IPS DF 4.7 (cell line): ENCODE measurements at regions not wholly inside any gene's neighbourhood (a gene's known extent, or its start where the extent isn't known, plus 50 kb on each side); places are given as distances from the start of the nearest gene placed in this dataset.
"Not testable (repeated sequence)": the region's sequence is repeated elsewhere in the genome, so short reads cannot be mapped to it uniquely, and the experiment has no call there.

Source experiments
- DNase-seq: peaks from one replicate; pipeline ENCODE4 v3.0.0-alpha.2; 2013; ENCODE audit warnings: low spot score; ENCODE audit errors: extremely low read depth

DNA sequence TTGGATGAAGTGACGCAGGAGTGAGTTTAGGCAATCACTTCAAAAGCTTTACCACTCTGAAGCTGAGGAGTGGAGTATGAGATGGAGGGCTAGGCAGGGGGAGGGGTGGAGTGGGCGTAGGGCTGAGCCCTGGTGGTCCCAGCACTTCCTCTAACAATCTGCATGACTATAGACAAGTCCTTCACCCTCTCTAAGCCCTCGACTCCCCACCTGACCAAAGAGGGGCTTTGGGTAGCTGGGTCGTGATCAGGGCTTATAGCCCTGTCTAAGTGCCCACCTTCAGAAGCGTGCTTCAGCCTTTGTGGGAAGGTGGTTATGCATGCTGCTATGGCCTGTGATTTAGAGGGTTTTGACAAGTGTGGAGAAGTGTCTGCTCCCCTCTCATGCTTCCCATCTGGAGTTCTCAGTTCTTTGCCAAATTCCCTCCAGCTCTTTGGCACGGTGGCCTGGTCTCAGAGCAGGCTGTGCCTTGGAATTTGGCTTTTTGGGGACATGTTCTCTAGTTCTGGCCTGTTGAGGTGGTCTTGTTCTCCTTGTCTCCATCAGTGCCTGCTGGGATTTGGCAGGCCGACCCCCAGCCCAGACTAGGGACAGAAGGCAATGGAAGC is 53.0 kb downstream of the ACTBL2 start:
- DNase-seq = no peak

DNA sequence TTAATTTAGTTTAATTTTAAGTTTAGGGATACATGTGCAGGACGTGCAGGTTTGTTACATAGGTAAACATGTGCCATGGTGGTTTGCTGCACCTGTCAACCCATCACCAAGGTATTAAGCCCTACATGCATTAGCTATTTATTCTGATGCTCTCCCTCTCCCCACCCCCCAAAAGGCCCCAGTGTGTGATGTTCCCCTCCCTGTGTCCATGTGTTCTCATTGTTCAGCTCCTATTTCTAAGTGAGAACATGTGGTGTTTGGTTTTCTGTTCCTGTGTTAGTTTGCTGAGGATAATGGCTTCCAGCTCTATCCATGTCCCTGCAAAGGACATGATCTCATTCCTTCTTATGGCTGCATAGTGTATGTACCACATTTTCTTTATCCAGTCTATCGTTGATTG is 53.6 kb downstream of the ACTBL2 start:
- not testable (repeated sequence) for DNase-seq

DNA sequence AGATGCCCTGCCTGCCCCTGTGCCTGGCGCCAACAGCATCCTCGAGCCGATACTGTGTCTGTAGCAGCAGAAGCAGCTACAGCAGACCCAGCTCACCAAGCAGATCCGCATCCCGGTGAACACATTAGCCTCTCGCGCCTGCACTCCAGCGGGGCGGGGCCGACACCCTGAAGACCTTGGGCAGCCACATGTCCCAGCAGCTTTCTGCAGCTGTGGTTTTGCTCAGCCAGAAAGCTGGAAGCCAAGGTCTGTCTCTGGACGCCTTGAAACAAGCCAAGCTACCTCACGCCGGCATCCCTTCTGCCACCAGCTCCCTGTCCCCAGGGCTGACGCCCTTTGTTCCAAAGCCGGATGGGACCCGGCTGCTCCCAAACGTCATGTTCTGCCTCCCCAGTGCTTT is 59.6 kb downstream of the ACTBL2 start:
- no peak for DNase-seq

DNA sequence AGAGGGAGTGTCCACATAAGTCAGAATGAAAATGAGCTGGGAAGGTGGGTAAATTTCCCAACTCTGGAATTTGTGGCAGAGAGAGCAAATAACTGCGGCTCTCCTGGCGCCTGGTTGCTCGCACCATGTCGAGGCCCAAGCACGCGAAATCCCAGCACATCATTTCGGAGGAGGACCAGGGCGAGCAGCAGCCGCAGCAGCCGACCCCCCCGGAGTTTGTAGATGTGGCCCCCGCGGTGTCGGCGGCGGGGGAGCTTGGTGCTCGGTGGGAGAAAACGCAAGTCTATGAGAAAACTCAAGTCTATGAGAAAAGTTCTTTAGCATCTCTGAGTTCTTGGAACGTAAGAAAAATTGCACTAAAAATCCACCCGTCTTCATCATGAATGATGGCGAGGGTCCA is 60.3 kb downstream of the ACTBL2 start:
- DNase-seq = no peak

DNA sequence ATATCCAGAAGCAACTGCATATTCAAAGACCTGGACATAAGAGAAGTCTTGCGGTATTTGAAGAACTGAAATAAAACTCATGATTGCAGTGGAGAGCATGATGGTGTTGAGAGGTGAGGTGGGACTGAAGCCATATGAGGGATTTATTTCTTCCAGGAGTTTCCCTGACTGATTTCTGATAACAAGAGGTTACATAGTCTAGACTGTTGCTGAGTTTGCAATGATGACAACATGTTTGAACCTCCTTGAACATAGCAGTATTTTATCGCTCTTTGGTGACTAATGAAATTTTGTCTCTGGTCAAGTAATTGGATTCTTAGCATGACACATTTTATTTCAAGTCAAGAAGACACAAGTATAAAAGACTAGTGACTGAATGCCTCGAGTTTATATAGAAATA is 61.8 kb downstream of the ACTBL2 start:
- no peak for DNase-seq

DNA sequence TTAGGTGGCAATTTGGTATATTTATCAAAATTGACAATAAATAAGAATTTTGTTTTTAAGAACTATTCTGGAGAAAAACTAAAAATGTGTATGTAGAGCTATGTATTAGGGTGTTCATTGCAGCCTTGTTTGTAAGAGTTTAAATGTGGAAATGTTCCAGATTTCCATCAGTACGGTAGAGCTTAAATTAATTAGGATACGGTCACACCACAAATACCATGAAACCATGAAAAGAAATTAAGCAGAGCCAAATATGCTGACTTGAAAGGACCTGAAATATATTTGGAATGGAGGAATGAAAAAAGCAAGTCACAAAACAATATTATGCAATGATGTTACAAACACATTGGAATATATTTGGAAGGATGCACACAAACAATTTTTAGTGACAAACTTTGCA is 64.6 kb downstream of the ACTBL2 start:
- no peak for DNase-seq

DNA sequence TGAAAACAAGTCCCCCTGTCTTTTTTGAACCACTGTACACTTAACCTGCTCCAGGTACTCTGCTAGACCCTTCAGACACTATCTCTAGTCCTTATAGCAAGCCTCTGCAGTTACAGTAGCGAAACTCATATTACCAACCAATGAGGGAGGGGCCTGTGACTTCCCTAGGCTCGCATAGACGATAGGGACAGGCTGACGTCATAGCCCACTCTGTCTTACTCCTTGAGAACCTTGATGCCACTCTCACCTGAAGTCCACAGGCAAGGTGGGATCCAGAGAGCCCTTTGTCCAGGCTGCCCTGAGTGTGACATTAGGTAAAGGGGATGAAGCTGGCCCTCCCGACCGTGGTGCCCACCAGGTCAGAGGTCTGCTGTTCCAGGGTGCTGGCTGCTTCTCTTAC is 65.3 kb downstream of the ACTBL2 start:
- no peak for DNase-seq

DNA sequence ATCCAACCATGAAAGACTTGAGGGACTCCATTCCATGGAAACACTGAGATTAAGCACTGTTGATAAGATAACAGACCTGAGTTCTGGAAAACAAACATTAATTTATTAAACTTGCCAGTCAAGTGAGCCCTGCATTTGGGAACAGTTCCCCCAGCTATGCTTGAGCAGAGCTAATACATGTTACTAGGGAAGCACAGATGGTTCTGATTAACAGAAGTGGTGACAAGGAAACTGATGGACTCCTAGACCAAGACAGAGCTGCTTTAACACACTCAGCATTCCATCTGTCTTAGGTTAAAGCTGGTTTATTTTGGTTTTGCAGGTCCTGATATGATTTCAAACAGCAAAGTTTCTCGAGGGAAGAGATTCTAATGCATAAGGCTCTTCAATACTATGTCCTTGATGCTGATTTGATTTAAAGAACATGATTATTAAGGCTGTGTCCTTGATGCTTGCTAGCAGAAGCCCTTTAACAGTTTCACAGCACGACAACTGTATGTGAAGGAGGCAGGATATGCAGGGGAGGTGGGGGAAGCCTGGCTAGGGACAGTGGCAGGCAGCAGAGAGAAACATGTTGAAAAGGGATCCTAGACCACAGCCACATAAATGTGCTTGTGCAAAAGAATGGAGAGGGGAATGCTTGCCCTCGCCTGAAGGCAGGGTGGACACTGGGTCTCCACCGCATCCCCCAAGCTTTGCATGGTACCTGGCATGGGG is 66.2 kb downstream of the ACTBL2 start:
- DNase-seq = no peak

DNA sequence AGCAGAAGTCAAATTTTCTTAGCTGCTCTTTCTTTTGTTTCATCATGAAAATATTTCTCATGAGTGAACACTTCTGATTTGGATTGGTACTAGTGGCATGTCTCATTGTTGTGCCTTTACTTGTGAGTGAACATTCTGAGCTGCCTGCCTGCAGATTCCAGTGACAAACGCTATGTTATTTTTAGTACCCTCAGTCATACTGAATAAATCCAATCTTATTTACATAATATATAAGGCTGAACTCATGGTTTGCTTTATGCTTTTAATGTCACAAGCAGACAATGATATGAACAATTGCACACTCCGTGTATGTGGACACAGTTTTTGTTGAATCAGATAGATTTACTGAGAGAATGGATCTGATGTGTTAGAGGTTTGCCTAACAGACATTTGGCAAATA is 67.8 kb downstream of the ACTBL2 start:
- no peak for DNase-seq

DNA sequence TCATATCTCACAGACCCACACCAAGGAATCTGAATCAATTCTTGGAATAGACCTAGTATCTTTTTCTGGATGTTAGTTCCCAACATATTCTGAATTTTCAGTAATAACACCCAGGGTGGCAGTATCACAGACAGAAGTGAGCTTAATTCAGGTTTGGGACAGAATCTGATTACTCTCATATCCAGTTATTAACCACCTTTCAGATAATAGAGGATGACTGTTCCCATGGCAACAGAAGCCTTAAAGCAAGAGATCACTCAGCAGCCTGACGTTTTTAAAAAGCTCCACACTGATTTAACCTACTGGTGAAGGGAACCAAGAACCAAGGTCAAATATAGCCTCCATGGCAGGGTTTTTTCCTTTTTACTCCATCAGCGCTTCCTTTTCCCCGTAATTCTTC is 68.4 kb downstream of the ACTBL2 start:
- no peak for DNase-seq

DNA sequence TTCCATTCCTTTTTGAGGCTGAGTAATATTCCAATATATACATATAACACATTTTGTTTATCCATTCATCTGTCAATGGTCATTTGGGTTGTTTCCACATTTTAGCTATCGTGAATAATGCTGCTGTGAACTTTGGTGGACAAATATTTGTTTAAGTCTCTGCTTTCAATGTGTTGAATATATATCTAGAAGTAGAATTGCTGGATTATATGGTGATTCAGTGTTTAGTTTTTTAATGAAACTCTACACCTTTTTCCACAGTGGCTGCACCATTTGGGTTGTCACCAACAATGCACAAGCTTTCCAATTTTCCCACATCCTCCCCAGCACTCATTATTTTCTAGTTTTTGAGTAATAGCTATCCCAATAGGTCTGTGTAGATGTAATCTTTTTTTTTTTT is 69.5 kb downstream of the ACTBL2 start:
- DNase-seq = no peak

DNA sequence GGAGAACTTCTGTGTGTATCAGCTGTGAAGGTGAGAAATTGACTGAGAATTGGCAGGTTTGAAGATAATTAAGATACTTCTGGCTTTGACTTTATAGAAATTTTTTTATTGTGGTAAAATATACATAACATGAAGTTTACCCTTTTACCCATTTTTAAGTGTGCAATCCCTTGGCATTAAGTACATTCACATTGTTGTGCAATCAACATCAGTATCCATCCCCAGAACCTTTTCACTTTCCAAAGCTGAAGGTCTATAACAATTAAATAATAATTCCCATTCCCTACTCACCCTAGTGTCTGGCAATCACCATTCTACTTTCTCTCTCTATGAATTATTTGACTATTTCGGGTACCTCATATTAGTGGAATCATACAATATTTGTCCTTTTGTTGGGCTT is 69.9 kb downstream of the ACTBL2 start:
- DNase-seq = no peak

DNA sequence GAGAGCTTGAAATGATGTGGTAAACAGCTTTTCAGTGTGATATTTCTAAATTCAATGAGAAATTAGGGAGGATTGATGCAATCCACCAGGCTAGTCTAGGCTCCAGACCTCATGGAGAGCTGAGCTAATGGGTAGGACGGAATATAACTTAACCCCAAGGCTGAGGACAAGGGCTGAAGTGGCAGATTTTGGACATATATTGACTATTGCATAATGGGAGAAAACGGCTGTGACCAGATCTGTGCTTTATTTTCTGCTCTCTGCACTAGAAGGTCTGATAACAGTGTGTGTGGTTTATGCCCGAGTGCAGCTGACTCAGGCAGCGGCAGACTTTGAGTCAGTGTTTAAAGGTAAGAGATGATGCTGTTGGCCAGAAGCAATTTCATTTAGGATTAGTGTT is 70.6 kb downstream of the ACTBL2 start:
- no peak for DNase-seq

DNA sequence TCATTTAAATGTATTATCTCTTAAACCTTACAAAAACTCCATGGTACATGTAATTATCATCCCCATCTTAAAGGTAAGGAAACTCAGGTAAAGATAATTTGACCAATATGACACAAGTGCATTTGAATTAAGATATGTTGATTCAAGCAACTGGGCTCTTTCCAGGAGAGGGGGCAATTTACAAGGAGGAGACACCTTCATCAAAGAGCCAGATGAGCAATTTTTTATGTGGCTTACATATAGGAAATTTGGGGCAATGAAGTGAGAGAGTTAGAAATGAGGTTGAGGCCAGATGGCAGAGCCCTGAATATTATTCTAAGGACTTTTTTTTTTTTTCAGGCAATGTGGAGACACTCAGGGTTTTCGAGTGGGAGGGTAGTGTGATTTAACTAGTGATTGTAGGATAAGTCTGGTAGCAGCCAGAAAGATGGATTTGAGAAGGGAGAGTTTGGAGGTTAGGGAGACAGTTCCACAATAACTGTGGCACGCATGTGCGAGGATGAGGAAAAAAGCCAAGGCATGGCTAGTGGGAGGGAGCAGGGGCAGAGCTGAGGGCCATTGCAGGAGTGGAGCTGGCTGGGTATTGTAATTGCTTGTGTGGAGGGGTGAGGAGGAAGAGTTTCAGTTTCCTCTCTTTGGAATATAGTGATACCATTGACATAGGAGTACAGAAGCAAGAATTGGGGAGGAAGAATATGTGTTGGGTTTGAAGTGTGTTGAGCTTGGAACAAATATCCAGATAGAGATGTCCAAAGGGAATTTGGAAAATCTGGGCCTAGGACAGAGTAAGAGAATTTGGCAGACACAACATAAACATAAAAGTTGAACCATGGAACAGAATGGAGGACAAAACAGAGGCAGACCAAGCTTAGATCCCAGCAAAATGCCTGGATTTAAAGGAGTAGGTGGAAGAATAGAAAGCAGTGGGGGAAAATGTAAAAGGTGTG is 72.0 kb downstream of the ACTBL2 start:
- DNase-seq = no peak

DNA sequence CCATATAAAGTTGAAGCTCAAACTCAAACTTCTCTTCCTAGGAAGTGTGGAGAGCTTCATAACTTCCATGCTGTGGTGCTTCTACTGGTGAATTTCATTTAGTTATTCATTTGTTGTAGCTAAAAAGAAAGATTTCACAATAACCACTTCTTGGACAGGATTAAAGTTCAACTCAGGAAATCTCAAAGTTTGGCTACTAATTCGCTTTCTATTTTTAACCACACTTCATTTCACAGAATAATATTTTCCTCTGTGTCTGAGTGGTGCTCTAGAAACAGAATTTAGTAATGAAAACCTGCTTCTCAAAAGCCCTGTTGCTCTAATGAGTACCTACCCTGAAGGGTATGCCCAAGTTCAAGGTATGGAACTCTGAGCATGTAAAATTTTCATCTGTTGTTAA is 73.9 kb downstream of the ACTBL2 start:
- DNase-seq = no peak

DNA sequence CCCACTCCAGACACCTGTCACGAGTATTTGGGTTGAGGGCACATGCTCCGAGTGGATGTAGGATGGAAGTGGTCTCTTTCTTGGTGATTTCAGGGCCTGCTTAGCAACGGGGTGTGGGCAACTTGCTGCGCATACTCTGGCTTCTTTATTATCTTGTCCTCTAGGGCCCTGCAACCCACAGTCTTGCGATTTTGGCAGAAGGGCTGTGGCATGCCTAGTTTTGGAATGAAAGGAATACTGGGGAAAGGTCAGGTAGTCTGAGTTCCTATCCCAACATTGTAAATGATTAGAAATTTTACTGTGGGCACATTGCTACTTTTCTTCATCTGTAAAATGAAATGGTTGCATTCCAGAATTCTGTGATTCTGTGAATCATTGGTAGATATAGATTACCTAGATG is 74.3 kb downstream of the ACTBL2 start:
- DNase-seq = no peak

DNA sequence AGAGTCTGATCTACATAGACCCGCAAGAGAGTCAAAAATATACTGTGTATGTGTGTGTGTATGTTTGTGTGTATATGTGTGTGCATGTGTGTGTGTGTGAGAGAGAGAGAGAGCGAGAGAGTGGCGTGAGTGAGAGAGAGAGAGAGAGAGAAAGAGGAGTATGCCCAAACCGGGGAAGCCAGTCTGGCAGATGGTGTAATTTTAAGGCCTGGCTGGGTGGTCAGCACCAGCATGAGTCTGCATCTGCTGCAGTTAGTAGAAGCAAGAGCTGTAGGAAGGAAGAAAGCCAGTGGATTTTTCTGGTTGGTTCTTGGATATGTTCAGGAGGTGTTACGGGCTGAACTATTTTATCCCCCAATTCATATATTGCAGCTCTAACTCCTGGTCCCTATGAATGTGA is 75.2 kb downstream of the ACTBL2 start:
- no peak for DNase-seq

DNA sequence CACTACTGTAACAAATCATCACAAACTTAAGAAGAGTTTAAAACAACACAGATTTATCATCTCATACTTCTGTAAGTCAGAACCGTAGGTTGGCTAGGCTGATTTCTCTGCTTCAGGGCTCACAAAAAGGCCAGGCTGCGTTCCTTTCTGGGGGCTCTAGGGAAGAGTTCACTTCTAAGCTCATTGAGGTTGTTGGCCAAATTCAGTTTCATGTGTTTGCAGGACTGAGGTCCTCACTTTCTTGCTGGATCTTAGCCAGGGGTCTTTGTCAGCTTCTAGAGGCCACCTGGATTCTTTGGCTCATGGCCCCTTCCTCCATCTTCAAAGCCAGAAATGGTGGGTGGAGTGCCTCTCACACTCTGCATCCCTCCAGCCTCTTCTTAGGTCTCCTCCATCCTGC is 76.0 kb downstream of the ACTBL2 start:
- DNase-seq = no peak

DNA sequence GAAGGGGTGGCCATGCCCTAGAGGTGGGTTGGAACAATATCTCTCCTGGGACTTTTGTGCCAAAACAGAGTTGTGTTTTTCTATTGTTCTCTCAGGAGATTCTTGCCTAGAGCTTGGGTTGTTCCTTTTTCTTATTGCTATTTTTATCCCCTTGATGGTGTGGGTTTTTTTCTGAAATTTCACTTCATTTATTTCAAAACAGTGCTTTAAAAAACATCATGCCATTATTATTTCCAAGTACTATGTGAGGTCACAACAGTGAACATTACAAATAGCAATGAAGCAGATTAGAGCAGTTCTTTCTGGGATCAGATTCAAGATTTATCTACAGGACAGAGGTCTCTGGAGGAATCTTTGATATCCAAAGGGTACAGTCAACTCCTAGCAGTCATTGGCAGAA is 76.6 kb downstream of the ACTBL2 start:
- no peak for DNase-seq

DNA sequence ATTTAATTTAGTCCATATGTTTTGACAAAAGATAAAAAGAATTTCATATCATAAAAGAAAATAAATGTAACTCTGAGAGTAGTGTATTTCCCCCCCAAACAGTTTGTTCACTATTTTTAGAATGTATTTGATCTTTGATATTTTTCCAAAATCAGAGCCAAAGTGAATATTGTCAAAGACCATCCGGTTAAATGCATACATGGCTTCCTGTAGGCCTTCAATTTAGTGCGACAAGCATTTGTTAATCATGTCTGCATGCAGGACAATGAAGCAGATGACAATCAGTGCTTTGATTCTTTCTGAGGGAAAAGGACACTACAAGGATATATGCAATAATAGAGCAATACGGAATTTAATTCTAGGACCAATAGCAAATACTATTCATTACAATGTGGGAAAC is 79.8 kb downstream of the ACTBL2 start:
- DNase-seq = no peak

DNA sequence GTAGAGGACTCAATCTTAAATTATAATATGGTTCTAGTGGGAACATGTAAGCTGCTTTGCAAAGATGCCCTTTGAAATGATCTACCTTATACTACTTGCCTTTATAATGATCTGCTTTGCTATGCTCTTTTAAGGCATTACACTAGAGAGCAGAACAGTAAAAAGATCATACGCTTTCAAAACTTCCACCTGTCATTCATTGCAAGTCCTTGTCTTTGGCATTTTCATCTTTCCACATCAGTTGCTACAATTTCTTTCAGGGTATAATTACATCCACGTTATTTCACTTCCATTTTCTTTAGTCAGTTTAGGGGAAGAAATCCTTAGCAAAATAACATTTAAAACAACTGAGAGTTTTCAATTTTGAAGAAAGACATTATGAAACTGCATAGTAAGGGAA is 80.3 kb downstream of the ACTBL2 start:
- no peak for DNase-seq

DNA sequence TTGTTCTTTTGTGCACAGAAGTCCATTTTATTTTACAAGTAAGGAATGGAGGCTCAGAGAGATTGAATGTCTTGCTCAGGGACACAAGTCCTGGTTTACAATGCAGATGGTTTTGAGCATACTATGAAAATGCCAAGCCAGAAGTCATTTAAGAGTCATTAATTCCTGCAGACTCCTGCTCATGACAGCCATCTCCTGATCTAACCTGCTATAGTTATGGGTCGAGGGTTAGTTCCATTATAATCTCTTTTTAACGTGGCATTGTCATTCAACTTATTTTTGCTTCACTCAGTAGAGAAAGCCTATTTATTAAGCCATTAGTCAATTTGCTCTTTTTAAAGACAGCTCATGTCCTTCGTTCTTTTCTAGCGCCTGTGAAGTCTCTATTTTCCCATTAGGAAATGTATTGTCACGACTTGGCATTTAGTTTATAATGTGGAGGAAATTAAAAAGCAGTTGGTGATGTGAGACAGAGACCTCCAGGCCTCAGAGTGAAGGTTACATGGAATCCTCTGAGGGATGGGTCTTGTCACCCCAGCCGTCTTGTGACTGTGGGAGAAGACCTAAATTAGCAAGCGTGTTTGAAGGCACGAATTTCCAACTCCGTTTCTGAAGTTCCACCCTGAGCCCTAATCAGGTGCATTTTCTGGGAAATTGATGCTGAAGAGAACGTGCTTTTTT is 84.1 kb downstream of the ACTBL2 start:
- DNase-seq = no peak
